Activated naive CD4-positive, alpha-beta T cell treated with anti-CD3 and anti-CD28 coated beads, Interleukin-2, amount 10 ng/mL, durations not matched to agents 7 days and 5 days (primary cell): ENCODE measurements at regions not wholly inside any gene's neighbourhood (a gene's known extent, or its start where the extent isn't known, plus 50 kb on each side); places are given as distances from the start of the nearest gene placed in this dataset.
"Not testable (repeated sequence)": the region's sequence is repeated elsewhere in the genome, so short reads cannot be mapped to it uniquely, and the experiment has no call there.

Source experiments
- CTCF ChIA-PET: fragments of 350-600 bp; sonication (Branson Sonifier 250); formaldehyde crosslinking; loops from one replicate; lab custom pipeline; 2021; ENCODE audit warnings: antibody characterized with exemption; lab: Charles Lee
- DNase-seq: peaks from one replicate; pipeline ENCODE4 v3.0.0-alpha.2; 2020
- H3K27ac Mint-ChIP-seq: one replicate; pipeline ENCODE4 v1.8.0; 2021; ENCODE audit warnings: mild to moderate bottlenecking, moderate library complexity, mixed read lengths
- H3K27me3 Mint-ChIP-seq: one replicate; pipeline ENCODE4 v1.8.0; 2021; ENCODE audit warnings: mild to moderate bottlenecking, mixed read lengths
- H3K36me3 Mint-ChIP-seq: one replicate; pipeline ENCODE4 v1.8.0; 2021; ENCODE audit warnings: mixed read lengths
- H3K4me1 Mint-ChIP-seq: one replicate; pipeline ENCODE4 v1.8.0; 2021; ENCODE audit warnings: mixed read lengths
- H3K4me3 Mint-ChIP-seq: one replicate; pipeline ENCODE4 v1.8.0; 2021; ENCODE audit warnings: mild to moderate bottlenecking, moderate library complexity, mixed read lengths
- H3K9me3 Mint-ChIP-seq: one replicate; pipeline ENCODE4 v1.8.0; 2021; ENCODE audit warnings: mixed read lengths

- peaks cover 3% of the 10 kb centered on the region for H3K4me1 Mint-ChIP-seq
- no peak overlapping the region for H3K4me3 Mint-ChIP-seq
- H3K36me3 Mint-ChIP-seq, result no peaks in the 10 kb centered on the region
- H3K27ac Mint-ChIP-seq, result no peak overlapping the region
- no peaks in the 10 kb centered on the region for H3K9me3 Mint-ChIP-seq
- CTCF ChIA-PET, result no interaction called here
- no peak for DNase-seq
- H3K27me3 Mint-ChIP-seq, result no peaks in the 10 kb centered on the region
Measured at GRCh38 chr13:50426927-50427326, 411.7 kb downstream of the KCNRG start.

GRCh38 chr13:50427511-50427910 lies 412.3 kb downstream of the KCNRG start:
- not testable (repeated sequence) for H3K36me3 Mint-ChIP-seq, H3K27me3 Mint-ChIP-seq, H3K9me3 Mint-ChIP-seq, H3K4me3 Mint-ChIP-seq, DNase-seq, H3K27ac Mint-ChIP-seq, H3K4me1 Mint-ChIP-seq
- CTCF ChIA-PET, result interaction anchor here (0.6 kb wide), 1 partner anchor 330 kb away, joined by 3 read pairs; no protein-coding TSS in a partner anchor

GRCh38 chr13:50428183-50428877 lies 413.1 kb downstream of the KCNRG start:
- no peaks in the 10 kb centered on the region for H3K27me3 Mint-ChIP-seq
- no peak for DNase-seq
- no peaks in the 10 kb centered on the region for H3K36me3 Mint-ChIP-seq
- CTCF ChIA-PET, result interaction anchor here (0.6 kb wide), 1 partner anchor 329 kb away, joined by 3 read pairs; no protein-coding TSS in a partner anchor
- peaks cover 3% of the 10 kb centered on the region for H3K4me1 Mint-ChIP-seq
- no peaks in the 10 kb centered on the region for H3K9me3 Mint-ChIP-seq
- no peak overlapping the region for H3K4me3 Mint-ChIP-seq
- no peak overlapping the region for H3K27ac Mint-ChIP-seq

GRCh38 chr13:50435011-50435410 lies 408.5 kb downstream of the DLEU7 start:
- Mint-ChIP-seq H3K27me3 (peaks cover 3% of the 10 kb centered on the region), H3K4me1 (no peaks in the 10 kb centered on the region), H3K4me3 (no peak overlapping the region), H3K36me3 (no peaks in the 10 kb centered on the region), H3K9me3 (no peaks in the 10 kb centered on the region), H3K27ac (no peak overlapping the region)
- no peak for DNase-seq
- CTCF ChIA-PET, result no interaction called here

GRCh38 chr13:50437252-50437651 lies 406.2 kb downstream of the DLEU7 start:
- no peaks in the 10 kb centered on the region for H3K36me3 Mint-ChIP-seq
- H3K27ac Mint-ChIP-seq, result no peak overlapping the region
- DNase-seq, result no peak
- CTCF ChIA-PET, result no interaction called here
- H3K27me3 Mint-ChIP-seq, result peaks cover 8% of the 10 kb centered on the region
- H3K4me3 Mint-ChIP-seq, result no peak overlapping the region
- H3K9me3 Mint-ChIP-seq, result no peaks in the 10 kb centered on the region
- no peaks in the 10 kb centered on the region for H3K4me1 Mint-ChIP-seq

- no peaks in the 10 kb centered on the region for H3K36me3 Mint-ChIP-seq
- H3K9me3 Mint-ChIP-seq, result no peaks in the 10 kb centered on the region
- H3K27me3 Mint-ChIP-seq, result peaks cover 8% of the 10 kb centered on the region
- no peak for DNase-seq
- no peak overlapping the region for H3K4me3 Mint-ChIP-seq
- CTCF ChIA-PET, result no interaction called here
- H3K27ac Mint-ChIP-seq, result no peak overlapping the region
- H3K4me1 Mint-ChIP-seq, result peaks cover 3% of the 10 kb centered on the region
Measured at GRCh38 chr13:50438351-50438750, 405.1 kb downstream of the DLEU7 start.

GRCh38 chr13:50441130-50441529 lies 402.4 kb downstream of the DLEU7 start:
- H3K4me1 Mint-ChIP-seq, result peaks cover 3% of the 10 kb centered on the region
- no peaks in the 10 kb centered on the region for H3K9me3 Mint-ChIP-seq
- DNase-seq, result no peak
- H3K27ac Mint-ChIP-seq, result no peak overlapping the region
- H3K27me3 Mint-ChIP-seq, result peaks cover 8% of the 10 kb centered on the region
- CTCF ChIA-PET, result no interaction called here
- H3K4me3 Mint-ChIP-seq, result no peak overlapping the region
- no peaks in the 10 kb centered on the region for H3K36me3 Mint-ChIP-seq

GRCh38 chr13:50444726-50445125 lies 398.8 kb downstream of the DLEU7 start:
- DNase-seq, result no peak
- CTCF ChIA-PET, result no interaction called here
- H3K27me3 Mint-ChIP-seq, result peaks cover 8% of the 10 kb centered on the region
- no peak overlapping the region for H3K27ac Mint-ChIP-seq
- no peaks in the 10 kb centered on the region for H3K36me3 Mint-ChIP-seq
- H3K9me3 Mint-ChIP-seq, result no peaks in the 10 kb centered on the region
- no peak overlapping the region for H3K4me3 Mint-ChIP-seq
- peaks cover 3% of the 10 kb centered on the region for H3K4me1 Mint-ChIP-seq

GRCh38 chr13:50446611-50447010 lies 396.9 kb downstream of the DLEU7 start:
- Mint-ChIP-seq H3K4me3 (no peak overlapping the region), H3K27me3 (no peaks in the 10 kb centered on the region), H3K27ac (no peak overlapping the region), H3K36me3 (no peaks in the 10 kb centered on the region), H3K4me1 (peaks cover 3% of the 10 kb centered on the region), H3K9me3 (no peaks in the 10 kb centered on the region)
- CTCF ChIA-PET, result no interaction called here
- no peak for DNase-seq

GRCh38 chr13:50448535-50448998 lies 394.9 kb downstream of the DLEU7 start:
- no peaks in the 10 kb centered on the region for H3K4me1 Mint-ChIP-seq
- H3K9me3 Mint-ChIP-seq, result no peaks in the 10 kb centered on the region
- no peak for DNase-seq
- no peaks in the 10 kb centered on the region for H3K27me3 Mint-ChIP-seq
- CTCF ChIA-PET, result no interaction called here
- no peaks in the 10 kb centered on the region for H3K36me3 Mint-ChIP-seq
- no peak overlapping the region for H3K4me3 Mint-ChIP-seq
- no peak overlapping the region for H3K27ac Mint-ChIP-seq

- Mint-ChIP-seq H3K4me1 (no peaks in the 10 kb centered on the region), H3K4me3 (no peak overlapping the region), H3K36me3 (no peaks in the 10 kb centered on the region), H3K27ac (no peak overlapping the region), H3K27me3 (no peaks in the 10 kb centered on the region), H3K9me3 (no peaks in the 10 kb centered on the region)
- CTCF ChIA-PET, result no interaction called here
- DNase-seq, result no peak
Measured at GRCh38 chr13:50449465-50449864, 394.0 kb downstream of the DLEU7 start.

- H3K4me1 Mint-ChIP-seq, result no peaks in the 10 kb centered on the region
Measured at GRCh38 chr13:50450279-50450678, 393.2 kb downstream of the DLEU7 start.

GRCh38 chr13:50451609-50452008 lies 391.9 kb downstream of the DLEU7 start:
- Mint-ChIP-seq H3K27ac (no peak overlapping the region), H3K27me3 (no peaks in the 10 kb centered on the region), H3K4me1 (no peaks in the 10 kb centered on the region), H3K9me3 (no peaks in the 10 kb centered on the region), H3K36me3 (no peaks in the 10 kb centered on the region), H3K4me3 (no peak overlapping the region)
- CTCF ChIA-PET, result no interaction called here
- no peak for DNase-seq

More at GRCh38 chr13:50450279-50450678, 393.2 kb downstream of the DLEU7 start:
- Mint-ChIP-seq H3K4me3 (no peak overlapping the region), H3K9me3 (no peaks in the 10 kb centered on the region), H3K36me3 (no peaks in the 10 kb centered on the region), H3K27ac (no peak overlapping the region), H3K27me3 (no peaks in the 10 kb centered on the region)
- DNase-seq, result no peak
- CTCF ChIA-PET, result no interaction called here

- no peaks in the 10 kb centered on the region for H3K27me3 Mint-ChIP-seq
- H3K36me3 Mint-ChIP-seq, result no peaks in the 10 kb centered on the region
- no peaks in the 10 kb centered on the region for H3K9me3 Mint-ChIP-seq
- no peak overlapping the region for H3K27ac Mint-ChIP-seq
- H3K4me1 Mint-ChIP-seq, result no peaks in the 10 kb centered on the region
- DNase-seq, result no peak
- CTCF ChIA-PET, result no interaction called here
- no peak overlapping the region for H3K4me3 Mint-ChIP-seq
Measured at GRCh38 chr13:50452028-50452427, 391.5 kb downstream of the DLEU7 start.

GRCh38 chr13:50452756-50453155 lies 390.7 kb downstream of the DLEU7 start:
- no peak for DNase-seq

More at GRCh38 chr13:50452756-50453155, 390.7 kb downstream of the DLEU7 start:
- CTCF ChIA-PET, result no interaction called here
- no peaks in the 10 kb centered on the region for H3K27me3 Mint-ChIP-seq
- H3K9me3 Mint-ChIP-seq, result no peaks in the 10 kb centered on the region
- no peak overlapping the region for H3K4me3 Mint-ChIP-seq
- no peak overlapping the region for H3K27ac Mint-ChIP-seq
- H3K36me3 Mint-ChIP-seq, result no peaks in the 10 kb centered on the region
- H3K4me1 Mint-ChIP-seq, result no peaks in the 10 kb centered on the region
